NCI-H446 treated with DMSO at 0.1 percent for 48 hours (cell line): ENCODE measurements at regions not wholly inside any gene's neighbourhood (a gene's known extent, or its start where the extent isn't known, plus 50 kb on each side); places are given as distances from the start of the nearest gene placed in this dataset.
A peak's percentile ranks its signal among the peaks of the same experiment; 100 is the strongest.
"Not testable (repeated sequence)": the region's sequence is repeated elsewhere in the genome, so short reads cannot be mapped to it uniquely, and the experiment has no call there.

Experiments used
- DNase-seq: peaks from one replicate; lab custom pipeline; 2025; lab: John Stamatoyannopoulos, UW

GRCh38 chr5:19233573-19233972 is 754.4 kb downstream of the CDH18 start:
- DNase-seq, result no peak

- no peak for DNase-seq
Measured at GRCh38 chr5:19235101-19235584, 752.9 kb downstream of the CDH18 start.

GRCh38 chr5:19240170-19240569 is 747.8 kb downstream of the CDH18 start:
- DNase-seq, result no peak

- no peak for DNase-seq
Measured at GRCh38 chr5:19241690-19242089, 746.3 kb downstream of the CDH18 start.

- not testable (repeated sequence) for DNase-seq
Measured at GRCh38 chr5:19246191-19246590, 741.8 kb downstream of the CDH18 start.

- DNase-seq, result no peak
Measured at GRCh38 chr5:19247302-19247701, 740.7 kb downstream of the CDH18 start.

DNA sequence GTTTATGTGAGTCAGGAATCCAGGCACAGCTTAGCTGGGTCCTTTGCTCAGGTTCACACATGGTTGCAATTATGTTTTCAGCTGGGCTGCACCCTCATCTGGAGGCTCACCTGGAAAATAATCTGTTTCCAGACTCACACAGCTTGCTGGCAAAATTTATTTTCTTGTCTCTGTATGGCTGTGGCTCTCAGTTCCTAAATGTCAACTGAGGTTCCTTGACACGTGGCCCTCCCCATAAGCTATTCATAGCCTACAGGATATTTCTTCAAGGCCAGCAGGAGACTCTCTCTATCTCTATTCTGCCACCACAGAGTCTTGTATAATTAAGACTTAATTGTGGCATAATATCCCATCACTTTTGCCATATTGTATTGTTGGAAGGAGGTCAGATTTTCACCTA is 732.0 kb downstream of the CDH18 start:
- DNase-seq, result no peak

GRCh38 chr5:19258686-19259085 is 729.3 kb downstream of the CDH18 start:
- peak; percentile 89 for DNase-seq

DNA sequence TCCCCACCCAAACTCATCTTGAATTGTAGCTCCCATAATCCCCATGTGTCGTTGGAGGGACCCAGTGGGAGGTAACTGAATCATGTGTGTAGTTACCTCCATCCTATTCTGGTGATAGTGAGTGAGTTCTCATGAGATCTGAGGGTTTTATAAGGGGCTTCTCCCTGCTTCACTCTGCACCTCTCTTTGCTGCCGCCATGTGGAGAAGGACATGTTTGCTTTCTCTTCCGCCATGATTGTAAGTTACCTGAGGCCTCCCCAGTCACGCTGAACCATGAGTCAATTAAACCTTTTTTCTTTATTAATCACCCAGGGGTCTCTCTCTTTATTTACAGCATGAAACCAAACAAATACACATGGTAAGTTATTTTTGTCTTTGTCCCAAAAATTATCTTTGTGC is 726.1 kb downstream of the CDH18 start:
- no peak for DNase-seq

- no peak for DNase-seq
Measured at GRCh38 chr5:19264821-19265220, 723.2 kb downstream of the CDH18 start.

GRCh38 chr5:19266791-19267190 is 721.2 kb downstream of the CDH18 start:
- no peak for DNase-seq

- DNase-seq, result peak; percentile 21
Measured at GRCh38 chr5:19270153-19270552, 717.8 kb downstream of the CDH18 start.

- no peak for DNase-seq
Measured at GRCh38 chr5:19274578-19274977, 713.4 kb downstream of the CDH18 start.

DNA sequence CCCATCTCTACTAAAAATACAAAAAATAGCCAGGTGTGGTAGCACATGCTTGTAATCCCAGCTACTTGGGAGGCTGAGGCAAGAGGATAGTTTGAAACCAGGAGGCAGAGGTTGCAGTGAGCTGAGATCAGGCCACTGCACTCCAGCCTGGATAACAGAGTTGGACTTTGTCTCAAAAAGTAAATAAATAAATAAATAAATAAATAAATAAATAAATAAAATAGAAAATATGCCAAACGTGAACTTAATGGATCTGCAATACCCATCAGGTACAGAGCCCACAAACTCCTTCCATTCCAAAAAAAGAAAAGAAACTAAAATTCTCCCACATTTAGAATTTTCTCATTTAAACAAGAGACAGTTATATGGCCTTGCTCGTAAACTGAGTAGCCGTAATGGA is 702.7 kb downstream of the CDH18 start:
- DNase-seq, result no peak

DNA sequence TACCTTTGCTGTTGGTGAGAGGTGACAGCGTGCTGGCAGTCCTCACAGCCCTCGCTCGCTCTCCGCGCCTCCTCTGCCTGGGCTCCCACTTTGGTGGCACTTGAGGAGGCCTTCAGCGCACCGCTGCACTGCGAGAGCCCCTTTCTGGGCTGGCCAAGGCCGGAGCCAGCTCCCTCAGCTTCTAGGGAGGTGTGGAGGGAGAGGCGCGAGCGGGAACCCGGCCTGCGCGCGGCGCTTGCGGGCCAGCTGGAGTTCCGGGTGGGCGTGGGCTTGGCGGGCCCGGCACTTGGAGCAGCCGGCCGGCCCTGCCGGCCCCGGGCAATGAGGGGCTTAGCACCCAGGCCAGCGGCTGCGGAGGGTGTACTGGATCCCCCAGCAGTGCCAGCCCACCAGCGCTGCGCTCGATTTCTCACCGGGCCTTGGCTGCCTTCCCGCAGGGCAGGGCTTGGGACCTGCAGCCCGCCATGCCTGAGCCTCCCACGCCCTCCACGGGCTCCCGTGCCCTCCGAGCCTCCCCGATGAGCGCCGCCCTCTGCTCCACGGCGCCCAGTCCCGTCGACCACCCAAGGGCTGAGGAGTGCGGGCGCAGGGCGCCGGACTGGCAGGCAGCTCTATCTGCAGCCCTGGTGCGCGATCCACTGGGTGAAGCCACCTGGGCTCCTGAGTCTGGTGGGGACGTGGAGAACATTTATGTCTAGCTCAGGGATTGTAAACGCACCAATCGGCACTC is 700.3 kb downstream of the CDH18 start:
- not testable (repeated sequence) for DNase-seq

DNA sequence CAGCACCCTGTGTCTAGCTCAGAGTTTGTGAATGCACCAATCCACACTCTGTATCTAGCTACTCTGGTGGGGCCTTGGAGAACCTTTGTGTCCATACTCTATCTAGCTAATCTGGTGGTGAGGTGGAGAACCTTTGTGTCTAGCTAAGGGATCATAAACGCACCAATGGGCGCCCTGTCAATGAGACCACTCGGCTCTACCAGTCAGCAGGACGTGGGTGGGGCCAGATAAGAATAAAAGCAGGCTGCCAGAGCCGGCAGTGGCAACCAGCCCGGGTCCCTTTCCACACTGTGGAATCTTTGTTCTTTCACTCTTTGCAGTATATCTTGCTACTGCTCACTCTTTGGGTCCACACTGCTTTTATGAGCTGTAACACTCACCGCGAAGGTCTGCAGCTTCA is 699.7 kb downstream of the CDH18 start:
- not testable (repeated sequence) for DNase-seq

- no peak for DNase-seq
Measured at GRCh38 chr5:19297934-19298333, 690.1 kb downstream of the CDH18 start.

DNA sequence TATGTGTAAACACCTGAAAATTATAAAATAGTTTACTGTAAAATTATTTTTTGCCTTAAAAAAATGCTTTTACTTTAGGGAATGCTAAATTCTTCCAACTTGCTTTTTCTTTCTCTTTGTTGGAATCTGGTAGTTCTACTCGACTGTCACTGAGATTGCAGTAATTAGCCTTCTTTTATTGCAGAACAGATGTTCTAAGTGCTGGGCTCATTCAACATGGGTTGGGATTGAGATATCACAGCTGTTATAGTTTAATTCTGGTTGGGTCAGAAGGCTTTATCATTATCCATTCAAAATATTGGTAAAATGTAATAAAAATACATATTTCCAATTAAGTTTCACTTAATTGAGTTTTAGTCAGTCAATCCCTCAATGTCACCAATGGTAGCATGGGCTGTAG is 686.7 kb downstream of the CDH18 start:
- DNase-seq, result no peak

- DNase-seq, result peak; percentile 95
Measured at GRCh38 chr5:19314840-19315239, 673.2 kb downstream of the CDH18 start.

DNA sequence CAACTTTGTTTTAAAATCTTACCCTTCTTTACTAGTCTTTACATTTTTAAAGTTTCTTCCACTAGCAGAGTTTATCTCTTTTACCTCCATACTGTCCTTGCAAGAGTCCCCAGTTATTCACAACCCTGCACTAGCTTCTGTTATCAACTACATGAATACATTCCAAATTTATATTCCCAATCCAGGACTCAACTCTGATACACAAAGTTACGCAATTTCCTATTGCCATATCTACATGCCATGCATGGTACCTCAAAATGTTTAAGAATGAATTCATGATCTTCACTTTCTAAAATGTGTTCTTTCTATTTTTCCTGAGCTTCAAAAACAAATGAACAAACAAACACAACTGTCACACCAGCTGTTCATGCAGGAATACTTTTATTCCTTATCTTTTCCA is 668.7 kb downstream of the CDH18 start:
- DNase-seq, result no peak

DNA sequence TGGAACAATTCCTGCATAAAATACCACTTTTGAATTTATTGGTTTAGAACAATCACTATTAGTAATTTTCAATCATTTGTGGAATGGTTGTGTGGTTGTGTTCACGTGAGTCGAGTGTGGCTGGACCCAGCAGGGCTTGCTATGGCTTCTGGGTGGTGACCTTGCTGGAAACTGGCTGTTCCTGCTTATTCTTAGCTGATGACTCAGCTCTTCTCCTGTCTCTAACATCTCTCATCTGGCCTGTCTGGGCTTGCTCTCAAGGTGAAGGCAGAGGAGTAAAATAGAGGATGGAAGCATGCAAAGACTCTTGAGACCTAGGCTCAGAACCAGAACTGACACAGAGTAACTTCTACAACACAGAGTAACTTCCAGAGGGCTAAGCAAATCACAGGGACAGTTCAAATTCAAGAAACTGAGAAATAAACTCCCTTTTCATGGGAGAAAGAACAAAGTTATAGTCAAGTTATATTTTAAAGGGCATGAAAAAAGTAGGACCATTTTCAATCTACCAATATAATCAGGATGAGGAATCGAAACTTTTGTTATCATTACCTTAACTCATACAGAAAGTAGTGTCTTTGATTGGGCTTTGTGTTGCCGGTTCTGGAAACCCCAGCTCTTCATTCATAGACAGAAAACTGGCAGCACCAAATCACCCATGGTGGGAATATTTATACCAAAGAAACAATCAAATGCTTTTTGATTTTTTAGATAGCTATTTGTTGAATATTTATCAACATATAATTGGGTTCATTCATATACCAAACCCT is 665.1 kb downstream of the CDH18 start:
- DNase-seq, result peak; percentile 47

DNA sequence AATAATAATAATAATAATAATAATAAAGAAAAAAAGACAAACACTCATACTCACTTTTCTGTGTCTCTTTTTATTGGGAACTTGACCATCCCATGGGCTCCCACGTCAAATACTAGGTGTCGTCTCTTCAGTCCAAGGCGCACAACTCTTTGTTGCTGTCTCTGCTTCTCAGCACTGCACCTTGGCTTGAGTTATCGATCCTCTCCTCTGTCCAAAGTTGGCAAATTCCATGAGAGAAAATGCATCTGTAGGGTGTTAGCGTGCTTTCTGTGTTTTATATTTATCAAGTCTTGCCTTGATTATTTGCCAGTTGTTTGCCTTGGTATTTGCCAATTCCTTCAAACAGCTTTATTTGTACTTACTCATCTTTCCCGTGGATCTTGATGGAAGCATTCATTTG is 653.7 kb downstream of the CDH18 start:
- DNase-seq, result no peak

DNA sequence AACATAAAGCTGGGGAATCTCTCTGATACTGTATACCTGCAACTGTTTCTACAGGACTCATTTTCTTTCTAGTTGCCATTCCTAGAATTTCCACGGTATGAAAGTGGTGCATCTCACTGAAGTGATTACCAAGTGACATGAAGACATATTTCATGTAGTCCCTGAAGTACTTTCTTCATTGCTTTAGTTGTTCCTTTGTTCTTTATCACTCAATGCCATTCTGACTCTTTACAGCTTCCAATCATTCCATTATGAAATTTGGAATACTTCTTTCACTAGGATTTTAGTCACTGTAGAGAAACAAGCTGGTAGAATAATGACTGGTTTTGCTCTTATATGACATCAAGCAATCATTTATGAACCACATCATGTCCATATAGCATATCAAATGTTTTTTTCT is 645.1 kb downstream of the CDH18 start:
- no peak for DNase-seq
